NCI-H526 (cell line): ENCODE measurements at regions not wholly inside any gene's neighbourhood (a gene's known extent, or its start where the extent isn't known, plus 50 kb on each side); places are given as distances from the start of the nearest gene placed in this dataset.

Source experiments
- DNase-seq, 2 experiments: peaks; one replicate each; lab custom pipeline; 2025; lab: John Stamatoyannopoulos, UW

- no peak for DNase-seq
Measured at GRCh38 chr4:19888587-19888986, 363.1 kb upstream of the SLIT2 start.

GRCh38 chr4:19883841-19884240, 367.9 kb upstream of the SLIT2 start:
- DNase-seq: no peak

- no peak for DNase-seq
Measured at GRCh38 chr4:19880206-19880605, 371.5 kb upstream of the SLIT2 start.

GRCh38 chr4:19879330-19879729, 372.4 kb upstream of the SLIT2 start:
- DNase-seq: no peak

- no peak for DNase-seq
Measured at GRCh38 chr4:19857991-19858390, 393.7 kb upstream of the SLIT2 start.

- no peak for DNase-seq
Measured at GRCh38 chr4:19857380-19857779, 394.3 kb upstream of the SLIT2 start.

GRCh38 chr4:19850909-19851308, 400.8 kb upstream of the SLIT2 start:
- no peak for DNase-seq

GRCh38 chr4:19844446-19844845, 407.3 kb upstream of the SLIT2 start:
- no peak for DNase-seq

GRCh38 chr4:19842471-19842870, 409.2 kb upstream of the SLIT2 start:
- DNase-seq: no peak

- DNase-seq: no peak
Measured at GRCh38 chr4:19838858-19839257, 412.8 kb upstream of the SLIT2 start.

- peak; percentile 58 to 67 for DNase-seq
Measured at GRCh38 chr4:19835429-19835828, 416.3 kb upstream of the SLIT2 start.

GRCh38 chr4:19832411-19832810, 419.3 kb upstream of the SLIT2 start:
- DNase-seq: no peak

GRCh38 chr4:19831644-19832285, 419.9 kb upstream of the SLIT2 start:
- no peak for DNase-seq

GRCh38 chr4:19829101-19829500, 422.6 kb upstream of the SLIT2 start:
- no peak for DNase-seq

GRCh38 chr4:19823781-19824180, 427.9 kb upstream of the SLIT2 start:
- DNase-seq: no peak

- DNase-seq: no peak
Measured at GRCh38 chr4:19819737-19820136, 432.0 kb upstream of the SLIT2 start.

GRCh38 chr4:19809989-19810388, 441.7 kb upstream of the SLIT2 start:
- no peak for DNase-seq

GRCh38 chr4:19807505-19807904, 444.2 kb upstream of the SLIT2 start:
- DNase-seq: no peak

GRCh38 chr4:19806865-19807264, 444.8 kb upstream of the SLIT2 start:
- DNase-seq: no peak

GRCh38 chr4:19803406-19803805, 448.3 kb upstream of the SLIT2 start:
- no peak for DNase-seq

GRCh38 chr4:19793831-19794230, 457.9 kb upstream of the SLIT2 start:
- DNase-seq: no peak

- DNase-seq: no peak
Measured at GRCh38 chr4:19791422-19792123, 460.1 kb upstream of the SLIT2 start.

- DNase-seq: no peak
Measured at GRCh38 chr4:19786616-19787015, 465.1 kb upstream of the SLIT2 start.

GRCh38 chr4:19783667-19784223, 468.0 kb upstream of the SLIT2 start:
- no peak for DNase-seq
